ENCODE measurements at regions not wholly inside any gene's neighbourhood (a gene's known extent, or its start where the extent isn't known, plus 50 kb on each side); places are given as distances from the start of the nearest gene placed in this dataset.

DNA sequence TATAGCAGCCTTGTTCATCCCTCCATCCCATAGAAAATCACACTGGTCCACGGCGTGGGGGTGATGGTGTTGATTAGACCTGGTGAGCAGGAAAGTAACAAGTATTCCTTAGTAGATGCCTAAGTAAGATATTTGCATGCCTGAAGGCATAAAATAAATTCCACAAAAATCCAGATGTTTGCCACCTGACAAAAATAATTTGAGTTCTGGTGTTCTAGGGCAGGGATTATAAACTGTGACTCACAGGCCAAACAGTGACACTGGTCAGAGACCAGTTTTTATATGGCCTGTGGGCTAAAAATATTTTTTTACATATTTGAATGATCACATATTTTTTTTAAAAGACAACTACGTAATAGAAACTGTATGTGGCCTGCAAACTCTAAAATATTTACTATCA lies 310.7 kb downstream of the RFC3 start:
- TF ChIP-seq, protein P1, sequence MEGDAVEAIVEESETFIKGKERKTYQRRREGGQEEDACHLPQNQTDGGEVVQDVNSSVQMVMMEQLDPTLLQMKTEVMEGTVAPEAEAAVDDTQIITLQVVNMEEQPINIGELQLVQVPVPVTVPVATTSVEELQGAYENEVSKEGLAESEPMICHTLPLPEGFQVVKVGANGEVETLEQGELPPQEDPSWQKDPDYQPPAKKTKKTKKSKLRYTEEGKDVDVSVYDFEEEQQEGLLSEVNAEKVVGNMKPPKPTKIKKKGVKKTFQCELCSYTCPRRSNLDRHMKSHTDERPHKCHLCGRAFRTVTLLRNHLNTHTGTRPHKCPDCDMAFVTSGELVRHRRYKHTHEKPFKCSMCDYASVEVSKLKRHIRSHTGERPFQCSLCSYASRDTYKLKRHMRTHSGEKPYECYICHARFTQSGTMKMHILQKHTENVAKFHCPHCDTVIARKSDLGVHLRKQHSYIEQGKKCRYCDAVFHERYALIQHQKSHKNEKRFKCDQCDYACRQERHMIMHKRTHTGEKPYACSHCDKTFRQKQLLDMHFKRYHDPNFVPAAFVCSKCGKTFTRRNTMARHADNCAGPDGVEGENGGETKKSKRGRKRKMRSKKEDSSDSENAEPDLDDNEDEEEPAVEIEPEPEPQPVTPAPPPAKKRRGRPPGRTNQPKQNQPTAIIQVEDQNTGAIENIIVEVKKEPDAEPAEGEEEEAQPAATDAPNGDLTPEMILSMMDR (conservative IDR thresholded peaks at IDR 0.05) = no peak
- no peak for TF ChIP-seq EZH2 (IDR thresholded peaks at IDR 0.05; ENCODE audit: low read depth)
